Cardiac muscle cell (in vitro differentiated cells and primary cell): ENCODE measurements at regions not wholly inside any gene's neighbourhood (a gene's known extent, or its start where the extent isn't known, plus 50 kb on each side); places are given as distances from the start of the nearest gene placed in this dataset.
"Not testable (repeated sequence)": the region's sequence is repeated elsewhere in the genome, so short reads cannot be mapped to it uniquely, and the experiment has no call there.

Experiments
- DNase-seq, 2 donors: peaks; one replicate each; pipeline versions ENCODE4 v3.0.0 to v3.0.0-alpha.2; 2010 to 2017; ENCODE audit warnings: low read depth in 1 of 2, low spot score in 1 of 2
- H3K27ac ChIP-seq: fragments of 200-600 bp; sonication (generic); 2 replicates; pipeline ENCODE4 v1.5.1; 2016
- H3K27me3 ChIP-seq: fragments of 200-600 bp; sonication (generic); 2 replicates; pipeline ENCODE4 v1.6.0; 2016; ENCODE audit warnings: control low read depth
- H3K36me3 ChIP-seq: fragments of 200-600 bp; sonication (generic); 2 replicates; pipeline ENCODE4 v1.5.1; 2016; ENCODE audit warnings: control low read depth
- H3K4me1 ChIP-seq: fragments of 200-600 bp; sonication (generic); 2 replicates; pipeline ENCODE4 v1.8.1; 2017; ENCODE audit warnings: low read depth, mild to moderate bottlenecking, mixed run types
- H3K4me3 ChIP-seq: fragments of 200-600 bp; sonication (generic); 2 replicates; pipeline ENCODE4 v1.5.1; 2016; ENCODE audit warnings: mild to moderate bottlenecking
- H3K9me3 ChIP-seq: fragments of 200-600 bp; sonication (generic); 2 replicates; pipeline ENCODE4 v1.5.1; 2017; ENCODE audit warnings: low read depth, mild to moderate bottlenecking, control low read depth
- CTCF ChIP-seq: IDR thresholded peaks from 2 replicates; pipeline ENCODE4 v1.5.1; 2012; ENCODE audit warnings: low read depth, mild to moderate bottlenecking, low read length

GRCh38 chr6:26924206-26924605, 264.7 kb upstream of the ZNF322 start:
- peak in 1 of 2 donors; percentile 0 for DNase-seq
- not testable (repeated sequence) for H3K36me3 ChIP-seq, H3K9me3 ChIP-seq, H3K4me3 ChIP-seq, H3K27me3 ChIP-seq, H3K4me1 ChIP-seq, H3K27ac ChIP-seq

- H3K27ac ChIP-seq, H3K4me3 ChIP-seq, H3K36me3 ChIP-seq, H3K9me3 ChIP-seq, H3K27me3 ChIP-seq, H3K4me1 ChIP-seq, DNase-seq: not testable (repeated sequence)
These were observed 268.6 kb upstream of the ZNF322 start for GRCh38 chr6:26928190-26928589.

- DNase-seq, H3K27me3 ChIP-seq, H3K27ac ChIP-seq, H3K4me1 ChIP-seq, H3K36me3 ChIP-seq, H3K9me3 ChIP-seq, H3K4me3 ChIP-seq: not testable (repeated sequence)
These were observed 277.7 kb upstream of the ZNF322 start for GRCh38 chr6:26937258-26937657.

- H3K27me3 ChIP-seq, H3K27ac ChIP-seq, H3K4me3 ChIP-seq, H3K4me1 ChIP-seq, H3K36me3 ChIP-seq, DNase-seq, H3K9me3 ChIP-seq: not testable (repeated sequence)
These were observed 291.7 kb upstream of the ZNF322 start for GRCh38 chr6:26951211-26951610.

- not testable (repeated sequence) for H3K27me3 ChIP-seq, H3K4me1 ChIP-seq, H3K9me3 ChIP-seq, H3K36me3 ChIP-seq
- peak; percentile 64 to 70 for DNase-seq
- Histone ChIP-seq H3K4me3 (peak overlapping the region; percentile 74), H3K27ac (peak overlapping the region; percentile 81)
These were observed 291.4 kb upstream of the PRSS16 start for GRCh38 chr6:26956078-26956600.

- not testable (repeated sequence) for H3K4me1 ChIP-seq, H3K36me3 ChIP-seq, H3K9me3 ChIP-seq, H3K27me3 ChIP-seq
- peak; percentile 78 to 85 for DNase-seq
- peak; percentile 53 for TF ChIP-seq CTCF
- Histone ChIP-seq H3K27ac (peak overlapping the region; percentile 81), H3K4me3 (peak overlapping the region; percentile 74)
These were observed 290.8 kb upstream of the PRSS16 start for GRCh38 chr6:26956601-26957184.

- H3K4me1 ChIP-seq, H3K9me3 ChIP-seq, H3K27ac ChIP-seq, DNase-seq, H3K36me3 ChIP-seq, H3K27me3 ChIP-seq: not testable (repeated sequence)
- peak overlapping the region; percentile 74 for H3K4me3 ChIP-seq
These were observed 289.9 kb upstream of the PRSS16 start for GRCh38 chr6:26957399-26958127.

- not testable (repeated sequence) for H3K27ac ChIP-seq, H3K9me3 ChIP-seq, H3K27me3 ChIP-seq, H3K4me1 ChIP-seq, H3K4me3 ChIP-seq, H3K36me3 ChIP-seq
- peak in 1 of 2 donors; percentile 0 for DNase-seq
These were observed 286.3 kb upstream of the PRSS16 start for GRCh38 chr6:26961236-26961635.

GRCh38 chr6:27002447-27002846, 245.1 kb upstream of the PRSS16 start:
- no peak for DNase-seq
- no peaks in the 10 kb centered on the region for H3K9me3 ChIP-seq
- H3K4me3 ChIP-seq: no peak overlapping the region
- TF ChIP-seq CTCF: no peak
- no peaks in the 10 kb centered on the region for H3K36me3 ChIP-seq
- H3K27ac ChIP-seq: no peak overlapping the region
- no peaks in the 10 kb centered on the region for H3K4me1 ChIP-seq
- no peaks in the 10 kb centered on the region for H3K27me3 ChIP-seq
